SKM-1 treated with dmso at 0.1 percent for 144 hours (cell line): ENCODE measurements at regions not wholly inside any gene's neighbourhood (a gene's known extent, or its start where the extent isn't known, plus 50 kb on each side); places are given as distances from the start of the nearest gene placed in this dataset.
"Not testable (repeated sequence)": the region's sequence is repeated elsewhere in the genome, so short reads cannot be mapped to it uniquely, and the experiment has no call there.

ENCODE experiments used
- DNase-seq: peaks from one replicate; lab custom pipeline; 2025; ENCODE audit not compliant: unreplicated experiment; lab: John Stamatoyannopoulos, UW

DNA sequence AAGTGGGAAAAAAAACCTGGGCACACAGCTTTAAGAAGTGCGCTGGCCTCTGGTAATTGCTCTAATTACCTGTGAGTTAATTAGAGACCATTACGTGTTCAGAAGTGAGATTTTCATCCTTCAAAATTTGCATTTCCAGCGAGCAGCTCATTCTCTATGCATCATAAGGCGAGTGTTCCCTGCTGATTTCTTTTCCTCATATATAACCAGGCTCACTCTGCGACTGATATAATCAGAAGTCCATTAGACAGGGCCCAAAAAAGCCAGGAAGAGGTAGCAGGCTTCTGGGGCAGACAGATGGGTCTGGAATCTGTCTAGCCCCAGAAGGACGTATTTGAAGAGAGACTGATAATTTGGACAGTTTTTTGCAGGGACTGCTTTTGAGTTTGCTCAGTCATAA, 158.7 kb downstream of the MTHFS start:
- no peak for DNase-seq

DNA sequence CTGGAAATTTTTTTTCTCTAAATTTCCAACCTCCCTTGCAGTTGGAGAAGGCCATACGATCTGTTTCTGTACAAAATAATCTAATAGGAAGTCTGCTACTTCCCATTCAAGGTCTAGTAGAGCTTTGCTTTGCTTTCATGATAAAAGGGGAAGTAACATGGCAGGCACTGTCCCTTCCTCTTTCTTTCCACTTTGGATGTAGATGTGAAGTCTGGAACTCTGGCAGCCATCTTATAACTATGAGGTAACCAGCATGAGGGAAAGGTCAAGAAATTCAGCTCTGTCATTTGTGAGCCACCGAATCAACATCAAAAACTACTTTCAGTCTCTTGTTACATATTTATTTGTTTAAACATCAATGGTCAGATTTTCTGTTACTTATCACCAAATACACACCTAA, 156.3 kb downstream of the MTHFS start:
- no peak for DNase-seq

DNA sequence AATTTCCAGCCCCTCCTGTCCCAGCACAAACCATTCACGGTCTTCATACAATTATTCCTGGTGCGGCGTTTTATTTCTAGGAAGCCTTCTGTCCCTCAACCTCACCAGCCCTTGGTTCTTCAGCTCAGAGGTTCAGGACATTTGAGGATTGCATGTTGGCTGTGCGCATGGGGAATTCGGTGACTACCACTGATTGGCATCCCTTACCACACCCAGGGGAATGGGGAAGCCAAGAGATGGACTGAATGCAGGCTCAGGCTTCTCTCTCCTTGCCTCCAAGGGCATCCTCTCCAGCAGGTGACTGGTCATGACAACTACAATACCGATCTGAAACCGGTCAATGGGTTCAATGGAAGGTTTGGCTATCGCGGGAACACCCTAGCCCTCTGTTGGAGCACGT, 153.8 kb downstream of the MTHFS start:
- DNase-seq = no peak

DNA sequence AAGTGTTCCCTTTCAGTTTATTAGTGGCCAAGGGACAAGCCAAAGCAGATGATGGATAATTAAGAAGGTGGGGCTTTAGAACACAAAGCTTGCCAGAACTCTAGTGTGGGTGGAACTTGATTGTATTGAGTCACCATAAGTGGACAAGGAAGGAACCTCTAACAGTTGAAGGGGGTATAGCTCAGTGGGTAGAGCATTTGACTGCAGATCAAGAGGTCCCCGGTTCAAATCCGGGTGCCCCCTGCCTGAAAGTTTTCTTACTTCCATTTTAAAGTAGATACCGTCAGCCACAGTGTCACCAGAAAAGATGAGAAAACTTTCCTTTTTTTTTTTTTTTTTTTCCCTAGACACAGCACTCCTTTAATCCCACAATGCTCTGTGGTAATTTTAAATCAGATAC, 152.3 kb downstream of the MTHFS start:
- not testable (repeated sequence) for DNase-seq

DNA sequence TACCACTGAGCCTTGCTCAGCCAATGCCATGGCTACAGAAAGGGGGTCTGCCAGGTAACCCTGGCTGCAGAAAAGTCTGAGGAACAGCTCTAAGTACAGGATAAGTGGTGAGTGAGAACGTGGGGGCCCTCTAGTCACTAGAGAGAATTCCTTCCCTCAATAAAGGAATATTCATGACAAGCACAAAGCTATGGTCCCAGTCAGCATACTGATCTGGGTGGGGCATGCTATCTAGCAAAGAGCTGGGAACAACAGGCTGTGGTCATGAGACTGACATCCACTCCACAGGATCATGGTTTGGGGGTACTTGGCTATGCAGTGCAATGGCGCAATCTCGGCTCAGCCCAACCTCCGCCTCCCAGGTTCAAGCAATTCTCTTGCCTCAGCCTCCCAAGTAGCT, 140.4 kb downstream of the MTHFS start:
- no peak for DNase-seq

DNA sequence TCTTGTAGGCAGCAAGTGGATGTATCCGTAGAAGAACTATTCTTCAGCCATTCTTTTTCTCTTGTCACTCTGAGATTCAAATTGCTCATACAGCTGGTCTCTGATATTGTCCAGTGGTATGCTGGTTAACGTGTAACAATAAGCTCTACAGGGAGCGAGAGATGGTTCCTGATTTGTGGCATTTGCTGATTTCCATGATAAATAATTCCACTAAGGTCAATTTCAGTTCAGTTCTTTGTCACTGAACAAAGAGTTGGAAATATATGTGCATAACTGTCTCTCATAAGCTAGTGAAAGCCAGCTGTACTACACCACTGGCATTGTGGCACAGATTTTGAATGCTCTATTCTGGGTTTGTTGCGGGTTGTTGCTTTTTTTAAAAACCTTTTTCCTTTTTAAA, 131.7 kb downstream of the MTHFS start:
- no peak for DNase-seq

DNA sequence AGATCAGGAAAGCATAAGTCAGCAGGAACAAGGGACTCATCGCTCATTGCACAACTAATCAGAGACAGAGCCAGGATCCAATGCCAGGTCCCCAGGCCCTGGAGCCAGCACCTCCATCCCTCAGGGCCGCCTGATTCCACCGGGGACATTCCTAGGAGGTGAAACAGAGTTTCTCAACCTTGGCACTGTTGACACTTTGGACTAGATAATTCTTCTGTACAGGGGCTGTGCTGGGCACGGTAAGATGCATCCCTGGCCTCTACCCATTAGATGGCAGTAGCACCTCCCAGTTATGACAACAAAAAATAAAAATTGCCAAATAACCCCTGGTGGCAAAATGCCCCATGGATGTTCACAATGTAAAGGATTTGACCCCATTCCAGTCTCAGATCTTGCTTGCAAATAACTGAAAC, 127.7 kb downstream of the MTHFS start:
- DNase-seq = peak; percentile 32

DNA sequence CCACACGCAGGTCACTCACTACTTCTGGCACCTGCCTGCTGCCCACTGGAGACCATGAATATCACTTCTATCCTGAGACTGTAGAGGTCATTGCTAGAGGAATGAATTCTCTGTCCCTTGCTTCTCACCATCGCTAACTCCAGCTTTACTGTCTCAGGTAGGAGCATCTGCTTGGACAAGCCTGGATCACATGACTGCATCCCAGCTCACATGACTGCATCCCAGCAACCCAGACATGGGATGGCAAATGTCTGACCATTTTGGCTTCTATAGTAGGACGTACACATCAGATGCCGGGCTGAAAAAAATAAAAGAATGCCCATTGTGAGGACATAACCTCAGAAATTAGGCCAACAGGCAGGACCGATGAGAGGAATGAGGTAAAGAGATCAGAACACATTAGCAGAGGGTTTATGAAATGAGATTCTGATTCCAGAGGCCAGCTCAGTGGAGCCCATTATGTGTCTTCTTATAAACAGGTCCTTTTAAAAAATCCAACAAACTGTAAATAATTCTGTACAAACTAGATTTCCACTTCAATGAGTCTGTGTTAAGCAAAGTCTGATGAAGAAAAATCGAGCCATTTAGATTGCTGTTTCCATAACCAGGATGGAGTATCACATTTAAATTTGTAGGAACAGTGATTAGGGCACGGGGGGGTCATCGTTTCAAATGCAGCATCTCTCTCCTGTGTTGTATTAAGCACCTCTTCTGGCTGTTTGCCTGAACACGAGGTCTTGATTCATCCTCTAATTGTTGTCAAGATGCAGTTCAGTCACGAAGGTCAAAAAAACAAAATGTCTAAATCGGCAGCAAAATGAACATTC, 126.7 kb downstream of the MTHFS start:
- DNase-seq = no peak

DNA sequence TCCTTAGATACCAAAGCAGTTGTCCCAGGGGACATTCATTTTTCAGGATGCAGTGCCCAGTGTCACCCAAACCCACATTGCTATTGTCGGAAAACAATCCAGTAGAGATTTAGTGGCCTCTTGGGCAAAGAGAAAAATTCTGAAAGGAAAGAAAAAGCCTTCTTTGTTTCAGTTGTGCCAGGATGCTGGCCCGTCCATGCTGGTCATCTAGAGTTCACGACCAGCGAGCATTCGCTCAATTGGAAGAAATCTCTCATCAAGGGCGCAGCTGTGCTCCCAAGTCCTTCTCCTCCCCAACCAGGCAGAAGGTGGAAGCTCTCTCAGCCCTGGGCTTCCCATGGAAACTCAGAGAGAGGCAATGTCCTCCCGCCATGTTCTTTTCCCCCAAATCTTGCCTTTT, 123.7 kb downstream of the MTHFS start:
- DNase-seq = no peak

DNA sequence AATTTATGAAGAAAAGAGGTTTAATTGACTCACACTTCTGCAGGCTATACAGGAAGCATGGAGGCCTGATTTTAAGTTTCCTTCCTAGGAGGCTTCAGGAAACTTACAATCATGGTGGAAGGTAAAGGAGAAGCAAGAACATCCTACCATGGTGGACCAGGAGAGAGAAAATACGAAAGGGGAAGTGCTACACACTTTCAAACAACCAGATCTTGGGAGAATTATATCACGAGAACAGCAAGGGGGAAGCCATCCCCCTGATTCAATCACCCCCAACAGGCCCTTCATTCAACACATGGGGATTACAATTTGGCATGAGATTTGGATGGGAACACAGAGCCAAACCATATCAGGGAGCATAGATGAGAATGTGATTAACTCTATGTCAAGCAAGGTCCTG, 121.0 kb downstream of the MTHFS start:
- no peak for DNase-seq

DNA sequence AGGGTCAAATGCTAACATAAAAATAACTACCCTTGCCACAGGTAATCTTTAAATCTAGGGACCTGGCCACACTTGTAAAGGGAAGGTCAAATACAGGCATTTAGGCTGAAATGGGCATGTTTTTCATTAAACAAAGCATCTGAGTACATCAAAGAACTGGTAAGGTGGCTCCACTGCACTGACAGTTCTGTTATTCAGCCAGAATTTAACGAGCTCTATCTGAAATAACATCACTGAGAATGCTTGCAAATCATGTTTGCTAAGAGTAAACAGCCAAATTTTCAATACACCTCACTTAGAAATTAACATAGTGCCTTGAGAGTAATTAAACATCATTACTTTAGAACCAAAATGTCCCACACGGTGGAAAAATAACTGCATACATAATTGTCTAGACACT, 118.9 kb downstream of the MTHFS start:
- no peak for DNase-seq

DNA sequence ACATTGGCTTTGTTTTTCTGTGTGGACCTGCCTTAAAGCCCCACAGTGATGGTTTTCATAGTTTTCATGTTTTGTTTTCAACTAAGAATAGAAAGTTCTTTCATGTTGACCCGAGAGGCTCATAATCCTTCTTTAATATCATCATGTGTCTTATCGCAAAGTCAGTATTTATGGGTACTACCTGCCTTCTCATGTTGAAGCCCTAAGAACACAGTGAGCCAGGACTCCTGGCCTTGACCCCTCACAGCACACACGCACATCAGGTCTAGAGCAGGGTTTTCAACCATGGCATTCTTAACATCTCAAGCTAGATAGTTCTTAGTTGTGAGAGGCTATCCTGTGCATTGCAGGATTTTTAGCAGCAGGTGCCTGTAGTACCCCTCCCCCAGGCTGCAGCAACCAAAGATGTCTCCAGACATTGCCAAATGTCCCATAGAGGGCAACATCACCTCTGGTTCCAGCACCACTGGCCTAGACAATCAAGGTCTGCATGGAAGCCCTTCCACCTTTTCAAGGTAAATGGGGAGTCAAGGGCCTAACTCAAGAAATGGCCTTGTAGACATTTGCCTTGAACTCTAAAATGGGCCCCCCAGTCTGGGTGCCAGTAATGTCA, 118.3 kb downstream of the MTHFS start:
- no peak for DNase-seq

DNA sequence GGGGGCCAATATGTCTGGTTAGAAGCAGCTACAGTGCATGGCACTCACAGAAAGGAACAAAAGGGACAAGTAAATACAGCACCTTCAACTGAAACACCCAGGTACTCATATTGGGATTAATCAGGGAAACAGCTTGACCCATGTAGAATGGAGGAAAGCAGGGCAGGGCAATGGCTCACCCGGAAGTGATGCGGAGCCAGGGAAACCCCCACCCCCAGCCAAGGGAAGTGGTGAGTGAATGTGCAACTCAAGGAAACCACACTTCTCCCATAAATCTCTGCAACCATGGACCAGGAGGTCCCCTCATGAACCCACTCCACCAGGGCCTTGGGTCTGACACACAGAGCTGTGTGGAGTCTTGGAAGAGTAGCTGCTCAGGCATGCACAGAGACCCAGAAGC, 117.1 kb downstream of the MTHFS start:
- DNase-seq = no peak

DNA sequence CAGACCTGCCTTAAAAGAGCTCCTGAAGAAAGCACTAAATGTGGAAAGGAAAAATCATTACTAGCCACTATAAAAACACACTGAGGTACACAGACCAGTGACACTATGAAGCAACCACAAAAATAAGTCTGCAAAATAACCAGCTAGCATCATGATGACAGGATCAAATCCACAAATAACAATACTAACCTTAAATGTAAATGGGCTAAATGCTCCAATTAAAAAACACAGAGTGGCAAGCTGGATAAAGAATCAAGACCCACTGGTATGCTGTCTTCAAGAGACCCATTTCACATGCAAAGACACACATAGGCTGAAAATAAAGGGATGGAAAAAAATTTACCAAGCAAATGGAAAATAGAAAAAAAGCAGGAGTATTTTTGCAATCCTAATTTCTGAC, 114.5 kb downstream of the MTHFS start:
- not testable (repeated sequence) for DNase-seq
